GM12891 (cell line): ENCODE measurements at regions not wholly inside any gene's neighbourhood (a gene's known extent, or its start where the extent isn't known, plus 50 kb on each side); places are given as distances from the start of the nearest gene placed in this dataset.
"Not testable (repeated sequence)": the region's sequence is repeated elsewhere in the genome, so short reads cannot be mapped to it uniquely, and the experiment has no call there.

ENCODE experiments used
- DNase-seq: peaks from one replicate; pipeline ENCODE4 v3.0.0; 2011; ENCODE audit warnings: low spot score; ENCODE audit not compliant: insufficient read length
- FAIRE-seq: peaks from 2 replicates; lab custom pipeline; 2011; peaks lifted over from hg19 to GRCh38; lab: Jason Lieb, UNC
- PAX5 ChIP-seq: IDR thresholded peaks from 2 replicates; pipeline ENCODE4 v1.6.1; 2011; ENCODE audit warnings: low read length, moderate library complexity, mild to moderate bottlenecking; ENCODE audit not compliant: insufficient read depth, severe bottlenecking
- POLR2A ChIP-seq: IDR thresholded peaks from 2 replicates; pipeline ENCODE4 v1.6.1; 2011; ENCODE audit warnings: low read depth, low read length, control low read depth
- POLR2AphosphoS5 ChIP-seq: IDR thresholded peaks from 2 replicates; pipeline ENCODE4 v1.6.1; 2011; ENCODE audit warnings: low read depth, low read length, control low read depth
- POU2F2 ChIP-seq: IDR thresholded peaks from 2 replicates; pipeline ENCODE4 v1.6.1; 2011; ENCODE audit warnings: low read depth, mild to moderate bottlenecking, control low read depth, low read length, moderate library complexity
- SPI1 ChIP-seq: IDR thresholded peaks from 2 replicates; pipeline ENCODE4 v1.6.1; 2011; ENCODE audit warnings: low read depth, low read length, control low read depth
- TAF1 ChIP-seq: IDR thresholded peaks from 2 replicates; pipeline ENCODE4 v1.6.1; 2011; ENCODE audit warnings: low read depth, low read length, control low read depth

- TF ChIP-seq TAF1, result no peak
- TF ChIP-seq PAX5, result no peak
- no peak for TF ChIP-seq POU2F2
- no peak for TF ChIP-seq SPI1
- no peak for TF ChIP-seq POLR2A
- no peak for TF ChIP-seq POLR2AphosphoS5
- no peak for FAIRE-seq
- no peak for DNase-seq
These were observed 627.0 kb upstream of the CNTNAP2 start for GRCh38 chr7:145489609-145490008.

- DNase-seq, result no peak
- TF ChIP-seq SPI1 (no peak), PAX5 (no peak), TAF1 (no peak), POU2F2 (no peak), POLR2AphosphoS5 (no peak), POLR2A (no peak)
- FAIRE-seq, result no peak
These were observed 627.8 kb upstream of the CNTNAP2 start for GRCh38 chr7:145488816-145489215.

GRCh38 chr7:145481985-145482384 lies 634.6 kb upstream of the CNTNAP2 start:
- TF ChIP-seq POU2F2, result no peak
- TF ChIP-seq TAF1, result no peak
- no peak for TF ChIP-seq SPI1
- TF ChIP-seq POLR2A, result no peak
- no peak for TF ChIP-seq PAX5
- no peak for TF ChIP-seq POLR2AphosphoS5
- no peak for FAIRE-seq
- no peak for DNase-seq

GRCh38 chr7:145478541-145478940 lies 638.1 kb upstream of the CNTNAP2 start:
- FAIRE-seq, result no peak
- no peak for DNase-seq
- no peak for TF ChIP-seq PAX5
- no peak for TF ChIP-seq POLR2AphosphoS5
- no peak for TF ChIP-seq POU2F2
- TF ChIP-seq POLR2A, result no peak
- TF ChIP-seq SPI1, result no peak
- TF ChIP-seq TAF1, result no peak

GRCh38 chr7:145474009-145474686 lies 638.3 kb upstream of the TPK1 start:
- FAIRE-seq (no peak), DNase-seq (no peak)
- TF ChIP-seq TAF1, result no peak
- no peak for TF ChIP-seq POLR2A
- no peak for TF ChIP-seq PAX5
- no peak for TF ChIP-seq SPI1
- no peak for TF ChIP-seq POLR2AphosphoS5
- no peak for TF ChIP-seq POU2F2

- TF ChIP-seq POLR2A (no peak), SPI1 (no peak), POU2F2 (no peak), POLR2AphosphoS5 (no peak), TAF1 (no peak), PAX5 (no peak)
- FAIRE-seq (no peak), DNase-seq (no peak)
These were observed 636.0 kb upstream of the TPK1 start for GRCh38 chr7:145471883-145472282.

- TF ChIP-seq POLR2AphosphoS5, result no peak
- no peak for TF ChIP-seq POLR2A
- TF ChIP-seq POU2F2, result no peak
- TF ChIP-seq SPI1, result no peak
- no peak for TF ChIP-seq PAX5
- FAIRE-seq (no peak), DNase-seq (no peak)
These were observed 628.4 kb upstream of the TPK1 start for GRCh38 chr7:145464287-145464686.

GRCh38 chr7:145462463-145462862 lies 626.6 kb upstream of the TPK1 start:
- DNase-seq, result no peak
- no peak for FAIRE-seq
- TF ChIP-seq TAF1 (no peak), POU2F2 (no peak), SPI1 (no peak), POLR2A (no peak), PAX5 (no peak), POLR2AphosphoS5 (no peak)

GRCh38 chr7:145434811-145435210 lies 599.0 kb upstream of the TPK1 start:
- DNase-seq (no peak), FAIRE-seq (no peak)
- TF ChIP-seq SPI1 (no peak), POU2F2 (no peak), POLR2A (no peak), POLR2AphosphoS5 (no peak), PAX5 (no peak), TAF1 (no peak)

GRCh38 chr7:145431834-145432233 lies 596.0 kb upstream of the TPK1 start:
- FAIRE-seq, result no peak
- no peak for DNase-seq
- TF ChIP-seq POU2F2 (no peak), POLR2A (no peak), POLR2AphosphoS5 (no peak), PAX5 (no peak), SPI1 (no peak), TAF1 (no peak)

- FAIRE-seq, DNase-seq: not testable (repeated sequence)
These were observed 582.6 kb upstream of the TPK1 start for GRCh38 chr7:145418481-145418880.
